HT-29 (cell line): ENCODE measurements at regions not wholly inside any gene's neighbourhood (a gene's known extent, or its start where the extent isn't known, plus 50 kb on each side); places are given as distances from the start of the nearest gene placed in this dataset.

Source experiments
- DNase-seq: peaks from one replicate; pipeline ENCODE4 v3.0.0-alpha.2; 2015; ENCODE audit warnings: low spot score

- DNase-seq, result peak; percentile 32
These were observed 106.9 kb upstream of the PTCH1 start for GRCh38 chr9:95623640-95624039.

- no peak for DNase-seq
These were observed 104.0 kb upstream of the PTCH1 start for GRCh38 chr9:95620722-95621121.

- DNase-seq, result no peak
These were observed 103.5 kb upstream of the PTCH1 start for GRCh38 chr9:95620314-95620713.

- no peak for DNase-seq
These were observed 98.5 kb upstream of the PTCH1 start for GRCh38 chr9:95615246-95615645.

- DNase-seq, result no peak
These were observed 96.9 kb upstream of the PTCH1 start for GRCh38 chr9:95613670-95614069.

GRCh38 chr9:95611354-95611753, 94.6 kb upstream of the PTCH1 start:
- no peak for DNase-seq

GRCh38 chr9:95610006-95610785, 93.4 kb upstream of the PTCH1 start:
- DNase-seq, result no peak

- DNase-seq, result no peak
These were observed 92.7 kb upstream of the PTCH1 start for GRCh38 chr9:95609426-95609825.

GRCh38 chr9:95608341-95608740, 91.6 kb upstream of the PTCH1 start:
- DNase-seq, result no peak

- no peak for DNase-seq
These were observed 90.7 kb upstream of the PTCH1 start for GRCh38 chr9:95607507-95607906.

- DNase-seq, result no peak
These were observed 89.9 kb upstream of the PTCH1 start for GRCh38 chr9:95606489-95607350.

- peak; percentile 24 for DNase-seq
These were observed 89.2 kb upstream of the PTCH1 start for GRCh38 chr9:95605816-95606488.

- no peak for DNase-seq
These were observed 88.3 kb upstream of the PTCH1 start for GRCh38 chr9:95605101-95605500.

- DNase-seq, result no peak
These were observed 81.5 kb upstream of the PTCH1 start for GRCh38 chr9:95598236-95598635.

- DNase-seq, result no peak
These were observed 79.0 kb upstream of the PTCH1 start for GRCh38 chr9:95595721-95596295.

- no peak for DNase-seq
These were observed 76.2 kb upstream of the PTCH1 start for GRCh38 chr9:95592931-95593330.

- no peak for DNase-seq
These were observed 72.2 kb upstream of the PTCH1 start for GRCh38 chr9:95588724-95589588.

- no peak for DNase-seq
These were observed 70.5 kb upstream of the PTCH1 start for GRCh38 chr9:95587021-95587964.

- DNase-seq, result no peak
These were observed 69.6 kb upstream of the PTCH1 start for GRCh38 chr9:95586326-95586725.

GRCh38 chr9:95585824-95586223, 69.1 kb upstream of the PTCH1 start:
- DNase-seq, result no peak
